Neural cell (in vitro differentiated cells): ENCODE measurements at regions not wholly inside any gene's neighbourhood (a gene's known extent, or its start where the extent isn't known, plus 50 kb on each side); places are given as distances from the start of the nearest gene placed in this dataset.

ENCODE experiments used
- H2AFZ ChIP-seq: fragments of 200-600, 300-800 bp; sonication (generic), shearing (Covaris generic); 2 replicates; pipeline ENCODE4 v1.6.0; 2014; ENCODE audit warnings: low read depth, mild to moderate bottlenecking, antibody characterized with exemption, low read length, moderate library complexity
- H3F3A ChIP-seq: fragments of 200-600 bp; shearing (Covaris generic); 2 replicates; pipeline ENCODE4 v1.6.1; 2016; ENCODE audit warnings: mild to moderate bottlenecking, moderate library complexity, mixed read lengths, antibody characterized with exemption, low read length; ENCODE audit not compliant: insufficient read depth, poor library complexity, severe bottlenecking
- H3K27ac ChIP-seq: fragments of 200-600, 300-800 bp; sonication (generic), shearing (Covaris generic); 2 replicates; pipeline ENCODE4 v1.5.1; 2014; ENCODE audit warnings: mild to moderate bottlenecking, low read length, moderate library complexity
- H3K27me3 ChIP-seq: fragments of 300-800, 200-600 bp; sonication (generic), shearing (Covaris generic); 2 replicates; pipeline ENCODE4 v1.6.0; 2014; ENCODE audit warnings: mild to moderate bottlenecking, low read depth, low read length, moderate library complexity; ENCODE audit not compliant: insufficient read depth
- H3K36me3 ChIP-seq: fragments of 300-800, 200-600 bp; sonication (generic), shearing (Covaris generic); 2 replicates; pipeline ENCODE4 v1.5.1; 2014; ENCODE audit warnings: mild to moderate bottlenecking, antibody characterized with exemption, low read length, moderate library complexity; ENCODE audit not compliant: insufficient read depth
- H3K4me2 ChIP-seq: fragments of 300-800, 200-600 bp; sonication (generic), shearing (Covaris generic); 2 replicates; pipeline ENCODE4 v1.6.0; 2014; ENCODE audit warnings: mild to moderate bottlenecking, low read length
- H3K4me3 ChIP-seq: fragments of 300-800, 200-600 bp; sonication (generic), shearing (Covaris generic); 2 replicates; pipeline ENCODE4 v1.5.1; 2014; ENCODE audit warnings: mild to moderate bottlenecking, low read length, moderate library complexity
- H3K79me2 ChIP-seq: fragments of 200-600 bp; shearing (Covaris generic); replicated peaks from 2 replicates; pipeline ENCODE4 v1.6.0; 2014; ENCODE audit warnings: mild to moderate bottlenecking, low read length, moderate library complexity; ENCODE audit not compliant: insufficient read depth
- H3K9ac ChIP-seq: fragments of 300-800, 200-600 bp; sonication (generic), shearing (Covaris generic); 2 replicates; pipeline ENCODE4 v1.6.1; 2016; ENCODE audit warnings: mild to moderate bottlenecking, low read length, mixed read lengths
- H3K9me2 ChIP-seq: fragments of 200-600 bp; shearing (Covaris generic); 2 replicates; pipeline ENCODE4 v1.6.1; 2016; ENCODE audit warnings: mild to moderate bottlenecking, low read length, mixed read lengths; ENCODE audit not compliant: insufficient read depth
- H3K9me3 ChIP-seq: fragments of 200-600, 300-800 bp; sonication (generic), shearing (Covaris generic); 2 replicates; pipeline ENCODE4 v1.6.1; 2016; ENCODE audit warnings: mild to moderate bottlenecking, mixed run types, low read length, moderate library complexity, mixed read lengths
- H4K20me1 ChIP-seq: fragments of 200-600 bp; shearing (Covaris generic); 2 replicates; pipeline ENCODE4 v1.6.1; 2016; ENCODE audit warnings: mild to moderate bottlenecking, mixed run types; ENCODE audit not compliant: insufficient read depth
- EP300 ChIP-seq: fragments of 450-650 bp; conservative IDR thresholded peaks from 2 replicates; pipeline ENCODE4 v1.6.1; 2014; ENCODE audit warnings: antibody characterized with exemption, mild to moderate bottlenecking, moderate library complexity; ENCODE audit not compliant: poor library complexity, severe bottlenecking
- EZH2 ChIP-seq: fragments of 200-600, 300-800 bp; shearing (Covaris generic), sonication (generic); IDR thresholded peaks from 2 replicates; pipeline ENCODE4 v1.6.1; 2014; ENCODE audit warnings: antibody characterized with exemption, low read length, borderline replicate concordance, mild to moderate bottlenecking; ENCODE audit not compliant: insufficient read depth, poor library complexity, severe bottlenecking
- MXI1 ChIP-seq: fragments of 450-650 bp; conservative IDR thresholded peaks from 2 replicates; pipeline ENCODE4 v1.6.1; 2014; ENCODE audit warnings: antibody characterized with exemption, mild to moderate bottlenecking; ENCODE audit not compliant: poor library complexity, severe bottlenecking
- POLR2AphosphoS5 ChIP-seq: IDR thresholded peaks from 2 replicates; pipeline ENCODE4 v1.6.1; 2012
- RAD21 ChIP-seq: fragments of 450-650 bp; conservative IDR thresholded peaks from 2 replicates; pipeline ENCODE4 v1.6.1; 2014; ENCODE audit warnings: antibody characterized with exemption, mild to moderate bottlenecking, moderate library complexity
- SMC3 ChIP-seq: fragments of 450-650 bp; conservative IDR thresholded peaks from 2 replicates; pipeline ENCODE4 v1.6.1; 2014; ENCODE audit warnings: antibody characterized with exemption, mild to moderate bottlenecking, moderate library complexity; ENCODE audit not compliant: poor library complexity
- TAF1 ChIP-seq: IDR thresholded peaks from 2 replicates; pipeline ENCODE4 v1.6.1; 2012; ENCODE audit warnings: low read depth
- TF ChIP-seq, protein P1 (sequence below): fragments of 450-650 bp; IDR thresholded peaks from 2 replicates; pipeline ENCODE4 v1.5.1; 2014; ENCODE audit warnings: antibody characterized with exemption, mild to moderate bottlenecking, moderate library complexity; ENCODE audit not compliant: poor library complexity, severe bottlenecking
- TF ChIP-seq, protein P2 (sequence below): IDR thresholded peaks from 2 replicates; pipeline ENCODE4 v1.6.1; 2012; ENCODE audit warnings: borderline replicate concordance

DNA sequence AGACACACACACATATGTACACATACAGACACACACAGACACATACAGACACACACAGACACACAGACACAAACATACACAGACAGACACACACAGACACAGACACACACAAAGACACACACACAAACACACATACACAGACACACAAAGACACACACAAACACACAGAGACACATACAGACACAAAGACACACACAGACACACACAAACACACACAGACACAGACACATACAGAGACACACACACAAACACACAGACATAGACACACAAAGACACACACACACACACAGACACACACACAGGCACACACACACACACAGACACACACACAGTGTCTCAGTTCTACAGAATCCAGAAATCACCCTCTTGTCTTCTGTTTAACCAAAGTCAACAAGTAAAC is 280.7 kb downstream of the ASMT start:
- H3F3A ChIP-seq, result no peaks in the 10 kb centered on the region
- H3K27ac ChIP-seq, result peak overlapping the region; percentile 83
- no peaks in the 10 kb centered on the region for H3K36me3 ChIP-seq
- peak overlapping the region; percentile 52 for H3K9ac ChIP-seq
- H4K20me1 ChIP-seq, result no peaks in the 10 kb centered on the region
- no peaks in the 10 kb centered on the region for H3K27me3 ChIP-seq
- TF ChIP-seq, protein P1, sequence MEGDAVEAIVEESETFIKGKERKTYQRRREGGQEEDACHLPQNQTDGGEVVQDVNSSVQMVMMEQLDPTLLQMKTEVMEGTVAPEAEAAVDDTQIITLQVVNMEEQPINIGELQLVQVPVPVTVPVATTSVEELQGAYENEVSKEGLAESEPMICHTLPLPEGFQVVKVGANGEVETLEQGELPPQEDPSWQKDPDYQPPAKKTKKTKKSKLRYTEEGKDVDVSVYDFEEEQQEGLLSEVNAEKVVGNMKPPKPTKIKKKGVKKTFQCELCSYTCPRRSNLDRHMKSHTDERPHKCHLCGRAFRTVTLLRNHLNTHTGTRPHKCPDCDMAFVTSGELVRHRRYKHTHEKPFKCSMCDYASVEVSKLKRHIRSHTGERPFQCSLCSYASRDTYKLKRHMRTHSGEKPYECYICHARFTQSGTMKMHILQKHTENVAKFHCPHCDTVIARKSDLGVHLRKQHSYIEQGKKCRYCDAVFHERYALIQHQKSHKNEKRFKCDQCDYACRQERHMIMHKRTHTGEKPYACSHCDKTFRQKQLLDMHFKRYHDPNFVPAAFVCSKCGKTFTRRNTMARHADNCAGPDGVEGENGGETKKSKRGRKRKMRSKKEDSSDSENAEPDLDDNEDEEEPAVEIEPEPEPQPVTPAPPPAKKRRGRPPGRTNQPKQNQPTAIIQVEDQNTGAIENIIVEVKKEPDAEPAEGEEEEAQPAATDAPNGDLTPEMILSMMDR, result no peak
- no peak for TF ChIP-seq MXI1
- TF ChIP-seq POLR2AphosphoS5, result no peak
- no peak for TF ChIP-seq TAF1
- no peak for TF ChIP-seq EP300
- TF ChIP-seq EZH2, result no peak
- TF ChIP-seq, protein P2, sequence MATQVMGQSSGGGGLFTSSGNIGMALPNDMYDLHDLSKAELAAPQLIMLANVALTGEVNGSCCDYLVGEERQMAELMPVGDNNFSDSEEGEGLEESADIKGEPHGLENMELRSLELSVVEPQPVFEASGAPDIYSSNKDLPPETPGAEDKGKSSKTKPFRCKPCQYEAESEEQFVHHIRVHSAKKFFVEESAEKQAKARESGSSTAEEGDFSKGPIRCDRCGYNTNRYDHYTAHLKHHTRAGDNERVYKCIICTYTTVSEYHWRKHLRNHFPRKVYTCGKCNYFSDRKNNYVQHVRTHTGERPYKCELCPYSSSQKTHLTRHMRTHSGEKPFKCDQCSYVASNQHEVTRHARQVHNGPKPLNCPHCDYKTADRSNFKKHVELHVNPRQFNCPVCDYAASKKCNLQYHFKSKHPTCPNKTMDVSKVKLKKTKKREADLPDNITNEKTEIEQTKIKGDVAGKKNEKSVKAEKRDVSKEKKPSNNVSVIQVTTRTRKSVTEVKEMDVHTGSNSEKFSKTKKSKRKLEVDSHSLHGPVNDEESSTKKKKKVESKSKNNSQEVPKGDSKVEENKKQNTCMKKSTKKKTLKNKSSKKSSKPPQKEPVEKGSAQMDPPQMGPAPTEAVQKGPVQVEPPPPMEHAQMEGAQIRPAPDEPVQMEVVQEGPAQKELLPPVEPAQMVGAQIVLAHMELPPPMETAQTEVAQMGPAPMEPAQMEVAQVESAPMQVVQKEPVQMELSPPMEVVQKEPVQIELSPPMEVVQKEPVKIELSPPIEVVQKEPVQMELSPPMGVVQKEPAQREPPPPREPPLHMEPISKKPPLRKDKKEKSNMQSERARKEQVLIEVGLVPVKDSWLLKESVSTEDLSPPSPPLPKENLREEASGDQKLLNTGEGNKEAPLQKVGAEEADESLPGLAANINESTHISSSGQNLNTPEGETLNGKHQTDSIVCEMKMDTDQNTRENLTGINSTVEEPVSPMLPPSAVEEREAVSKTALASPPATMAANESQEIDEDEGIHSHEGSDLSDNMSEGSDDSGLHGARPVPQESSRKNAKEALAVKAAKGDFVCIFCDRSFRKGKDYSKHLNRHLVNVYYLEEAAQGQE, result no peak
- TF ChIP-seq SMC3, result no peak
- no peak for TF ChIP-seq RAD21
- no peak overlapping the region for H3K4me3 ChIP-seq
- H3K9me3 ChIP-seq, result no peaks in the 10 kb centered on the region
- H3K79me2 ChIP-seq, result no peaks in the 10 kb centered on the region
- no peak overlapping the region for H2AFZ ChIP-seq
- H3K4me2 ChIP-seq, result no peak overlapping the region
- H3K9me2 ChIP-seq, result no peaks in the 10 kb centered on the region

DNA sequence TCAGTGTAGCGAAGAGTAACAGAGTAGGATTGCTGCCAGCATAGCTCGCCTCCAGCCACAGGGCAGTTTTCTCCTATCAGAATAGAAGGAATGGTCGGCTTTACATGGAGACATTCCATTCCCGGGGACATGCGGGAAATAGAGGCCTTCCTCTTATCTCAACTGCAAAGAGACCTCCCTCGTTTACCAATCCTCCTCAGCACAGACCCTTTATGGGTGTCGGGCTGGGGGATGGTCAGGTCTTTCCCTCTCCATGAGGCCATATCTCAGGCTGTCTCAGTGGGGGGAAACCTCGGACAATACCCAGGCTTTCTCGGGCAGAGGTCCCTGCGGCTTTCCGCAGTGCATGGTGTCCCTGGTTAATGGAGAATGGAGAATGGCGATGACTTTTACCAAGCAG is 285.0 kb downstream of the ASMT start:
- no peaks in the 10 kb centered on the region for H3K27me3 ChIP-seq

More for the DNA sequence above, 285.0 kb downstream of the ASMT start:
- Histone ChIP-seq H3K9me2 (no peaks in the 10 kb centered on the region), H3K27ac (no peak overlapping the region), H3F3A (no peaks in the 10 kb centered on the region), H4K20me1 (no peaks in the 10 kb centered on the region), H3K36me3 (no peaks in the 10 kb centered on the region), H3K9ac (no peak overlapping the region), H3K79me2 (no peaks in the 10 kb centered on the region), H3K9me3 (no peaks in the 10 kb centered on the region), H2AFZ (no peak overlapping the region), H3K4me2 (no peak overlapping the region), H3K4me3 (no peak overlapping the region)
- TF ChIP-seq, protein P2, result no peak
- TF ChIP-seq POLR2AphosphoS5 (no peak), EZH2 (no peak), MXI1 (no peak), RAD21 (no peak), EP300 (no peak), TAF1 (no peak)
- TF ChIP-seq, protein P1, result no peak
